ENCODE measurements at regions not wholly inside any gene's neighbourhood (a gene's known extent, or its start where the extent isn't known, plus 50 kb on each side); places are given as distances from the start of the nearest gene placed in this dataset.
"Not testable (repeated sequence)": the region's sequence is repeated elsewhere in the genome, so short reads cannot be mapped to it uniquely, and the experiment has no call there.

DNA sequence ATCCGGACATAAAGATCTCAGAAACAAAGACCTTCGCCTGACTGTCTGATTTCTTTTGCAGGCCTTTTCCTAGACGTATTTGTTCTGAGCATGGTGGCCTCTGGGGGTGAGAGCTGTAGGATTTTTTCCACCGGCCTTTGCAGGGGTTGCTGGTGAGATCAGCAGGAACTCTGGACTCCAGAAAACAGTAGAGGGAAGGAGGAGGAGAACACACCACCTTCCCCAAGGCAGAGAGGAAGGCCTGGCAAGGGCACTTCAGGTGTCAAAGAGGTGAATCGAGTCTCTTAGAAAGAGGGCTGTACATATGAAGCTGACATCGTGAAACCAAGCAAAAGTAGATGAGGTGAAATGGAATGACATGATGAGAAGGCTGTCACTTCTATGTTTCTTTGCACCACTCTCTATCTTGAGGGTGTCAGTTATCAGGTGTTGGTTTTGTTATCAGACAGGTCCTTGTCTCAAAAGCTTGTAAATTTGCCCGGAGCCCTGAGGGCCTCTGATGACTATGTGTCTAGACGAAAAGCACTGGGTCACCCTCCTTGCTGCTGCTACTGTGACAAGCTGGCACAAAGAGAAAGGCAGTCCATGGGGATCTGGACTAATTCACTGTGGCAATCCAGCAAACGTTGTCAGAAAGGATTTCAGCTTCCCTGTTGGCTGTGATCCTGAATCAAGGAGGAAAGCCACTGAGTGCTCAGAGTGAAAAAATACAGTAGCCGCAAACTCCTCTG is 91.3 kb upstream of the MAP3K7 start:
- DNase-seq, result no peak
- no peaks in the 10 kb centered on the region for H3K9me3 Mint-ChIP-seq
- H3K36me3 Mint-ChIP-seq (ENCODE audit: insufficient read depth), result no peaks in the 10 kb centered on the region
- H3K27ac Mint-ChIP-seq, result no peak overlapping the region
- no peak for ATAC-seq (replicated peaks)
- H3K4me3 Mint-ChIP-seq, result no peak overlapping the region
- no peaks in the 10 kb centered on the region for H3K4me1 Mint-ChIP-seq (ENCODE audit: low read depth in 2 of 2)
- peaks cover 22 to 50% of the 10 kb centered on the region in 2 donors for H3K27me3 Mint-ChIP-seq

DNA sequence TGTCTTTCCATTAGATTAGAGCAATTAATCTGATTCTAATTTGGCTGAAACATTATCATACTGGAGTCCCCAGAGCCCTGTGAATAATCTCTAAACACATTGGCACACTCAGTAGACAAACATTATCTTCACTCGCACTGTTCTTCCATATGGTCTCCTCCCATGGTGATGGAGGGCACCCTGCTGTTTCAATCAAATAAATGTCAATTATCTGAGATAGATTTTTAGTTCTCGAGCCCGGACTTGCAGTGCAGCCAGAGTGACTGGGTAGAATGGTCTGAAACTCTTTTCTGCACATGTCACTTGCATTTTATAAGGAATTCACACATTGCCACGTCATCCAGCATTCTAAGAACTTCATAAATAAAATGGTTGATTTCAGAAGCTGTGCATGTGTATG is 90.6 kb upstream of the MAP3K7 start:
- Mint-ChIP-seq H3K4me1 (ENCODE audit: low read depth in 2 of 2) (no peaks in the 10 kb centered on the region), H3K27ac (no peak overlapping the region), H3K36me3 (ENCODE audit: insufficient read depth) (no peaks in the 10 kb centered on the region), H3K27me3 (peaks cover 27 to 51% of the 10 kb centered on the region in 2 donors), H3K9me3 (no peaks in the 10 kb centered on the region), H3K4me3 (no peak overlapping the region)
- ATAC-seq (replicated peaks) (no peak), DNase-seq (no peak)

GRCh38 chr6:90676516-90677300 is 89.8 kb upstream of the MAP3K7 start:
- H3K4me3 Mint-ChIP-seq, result no peak overlapping the region
- no peak overlapping the region for H3K27ac Mint-ChIP-seq
- H3K4me1 Mint-ChIP-seq (ENCODE audit: low read depth in 2 of 2), result no peaks in the 10 kb centered on the region

GRCh38 chr6:90675107-90675506 is 88.2 kb upstream of the MAP3K7 start:
- not testable (repeated sequence) for DNase-seq; H3K4me3 Mint-ChIP-seq; ATAC-seq (replicated peaks); H3K27ac Mint-ChIP-seq; H3K4me1 Mint-ChIP-seq (ENCODE audit: low read depth in 2 of 2); H3K36me3 Mint-ChIP-seq (ENCODE audit: insufficient read depth); H3K9me3 Mint-ChIP-seq
- peaks cover 35 to 51% of the 10 kb centered on the region in 2 donors for H3K27me3 Mint-ChIP-seq

More at GRCh38 chr6:90676516-90677300, 89.8 kb upstream of the MAP3K7 start:
- H3K27me3 Mint-ChIP-seq, result peaks cover 33 to 51% of the 10 kb centered on the region in 2 donors
- no peaks in the 10 kb centered on the region for H3K36me3 Mint-ChIP-seq (ENCODE audit: insufficient read depth)
- H3K9me3 Mint-ChIP-seq, result no peaks in the 10 kb centered on the region
- no peak for ATAC-seq (replicated peaks)
- DNase-seq, result no peak

GRCh38 chr6:90674077-90674476 is 87.2 kb upstream of the MAP3K7 start:
- ATAC-seq (replicated peaks); H3K4me3 Mint-ChIP-seq; H3K36me3 Mint-ChIP-seq (ENCODE audit: insufficient read depth); H3K4me1 Mint-ChIP-seq (ENCODE audit: low read depth in 2 of 2); DNase-seq; H3K27ac Mint-ChIP-seq; H3K9me3 Mint-ChIP-seq: not testable (repeated sequence)
- peaks cover 35 to 48% of the 10 kb centered on the region in 2 donors for H3K27me3 Mint-ChIP-seq

GRCh38 chr6:90669846-90670245 is 83.0 kb upstream of the MAP3K7 start:
- no peak overlapping the region for H3K27ac Mint-ChIP-seq
- H3K27me3 Mint-ChIP-seq, result peaks cover 17 to 38% of the 10 kb centered on the region in 2 donors
- DNase-seq (no peak), ATAC-seq (replicated peaks) (no peak)
- H3K9me3 Mint-ChIP-seq, result no peaks in the 10 kb centered on the region
- no peaks in the 10 kb centered on the region for H3K36me3 Mint-ChIP-seq (ENCODE audit: insufficient read depth)
- no peaks in the 10 kb centered on the region for H3K4me1 Mint-ChIP-seq (ENCODE audit: low read depth in 2 of 2)
- no peak overlapping the region for H3K4me3 Mint-ChIP-seq

GRCh38 chr6:90669420-90669819 is 82.5 kb upstream of the MAP3K7 start:
- H3K27ac Mint-ChIP-seq, result no peak overlapping the region
- peaks cover 12 to 34% of the 10 kb centered on the region in 2 donors for H3K27me3 Mint-ChIP-seq
- ATAC-seq (replicated peaks), result no peak
- no peaks in the 10 kb centered on the region for H3K9me3 Mint-ChIP-seq
- DNase-seq, result no peak
- no peaks in the 10 kb centered on the region for H3K36me3 Mint-ChIP-seq (ENCODE audit: insufficient read depth)
- H3K4me1 Mint-ChIP-seq (ENCODE audit: low read depth in 2 of 2), result no peaks in the 10 kb centered on the region
- no peak overlapping the region for H3K4me3 Mint-ChIP-seq

DNA sequence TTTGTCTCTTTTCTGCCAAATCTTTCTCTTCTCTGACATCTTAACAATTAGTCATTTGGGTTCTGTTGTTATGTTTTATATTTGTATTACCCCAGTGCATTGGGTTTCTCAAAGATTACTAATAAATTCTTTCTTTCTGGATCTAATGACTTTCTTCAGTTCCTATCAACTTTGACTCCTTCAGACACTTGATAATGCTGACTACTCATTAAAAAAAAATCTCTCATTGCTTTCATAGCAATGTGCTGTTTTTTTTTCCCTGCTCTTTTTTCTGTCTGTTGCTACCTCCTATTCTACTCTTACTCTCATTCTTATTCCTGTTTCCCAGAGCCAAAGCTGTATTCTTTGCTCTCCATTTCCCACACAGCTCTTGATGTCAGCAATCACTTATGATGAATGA is 81.3 kb upstream of the MAP3K7 start:
- no peaks in the 10 kb centered on the region for H3K9me3 Mint-ChIP-seq
- H3K4me1 Mint-ChIP-seq (ENCODE audit: low read depth in 2 of 2), result no peaks in the 10 kb centered on the region
- H3K27me3 Mint-ChIP-seq, result peaks cover 0 to 24% of the 10 kb centered on the region in 2 donors
- H3K36me3 Mint-ChIP-seq (ENCODE audit: insufficient read depth), result no peaks in the 10 kb centered on the region
- DNase-seq (no peak), ATAC-seq (replicated peaks) (no peak)
- no peak overlapping the region for H3K27ac Mint-ChIP-seq
- H3K4me3 Mint-ChIP-seq, result no peak overlapping the region

DNA sequence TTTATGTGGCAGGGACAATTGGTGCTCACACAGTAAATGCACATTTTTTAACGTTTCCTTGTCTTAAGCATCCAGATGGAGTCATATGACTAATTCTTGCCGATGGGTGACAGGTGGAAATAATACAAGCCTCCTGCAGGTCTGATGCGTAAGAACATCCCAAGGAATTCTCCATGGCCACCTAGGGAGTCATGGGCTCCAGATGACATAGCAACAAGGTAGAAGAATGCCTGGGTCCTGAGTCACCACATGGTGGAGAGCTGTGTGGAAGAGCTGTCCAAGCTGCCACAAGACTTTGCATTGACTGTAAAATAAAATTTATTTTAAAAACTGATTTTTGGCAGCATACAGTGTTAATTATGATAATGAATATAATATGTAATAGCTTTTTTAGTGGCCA is 77.0 kb upstream of the MAP3K7 start:
- Mint-ChIP-seq H3K36me3 (ENCODE audit: insufficient read depth) (no peaks in the 10 kb centered on the region), H3K9me3 (no peaks in the 10 kb centered on the region), H3K27me3 (peaks cover 22% of the 10 kb centered on the region in 2 donors), H3K4me1 (ENCODE audit: low read depth in 2 of 2) (no peaks in the 10 kb centered on the region), H3K4me3 (no peak overlapping the region), H3K27ac (no peak overlapping the region)
- DNase-seq (no peak), ATAC-seq (replicated peaks) (no peak)

DNA sequence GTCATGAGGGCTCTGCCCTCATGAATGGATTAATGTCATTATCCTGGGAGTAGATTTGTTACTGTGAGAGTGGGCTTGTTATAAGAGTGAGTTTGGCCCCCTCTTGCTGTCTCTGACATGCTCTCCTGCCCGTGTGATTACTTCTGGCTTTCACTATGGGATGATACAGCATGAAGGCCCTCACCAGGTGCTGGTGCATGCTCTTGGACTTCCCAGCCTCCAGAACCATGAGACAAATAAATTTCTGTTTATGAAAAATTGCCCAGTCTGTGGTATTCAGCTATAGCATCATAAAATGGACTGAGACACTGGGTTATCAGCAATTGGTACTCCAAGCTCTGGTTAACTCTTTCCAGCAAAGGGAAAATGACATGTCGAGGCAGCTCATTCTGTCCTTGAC is 76.2 kb upstream of the MAP3K7 start:
- ATAC-seq (replicated peaks) (no peak), DNase-seq (no peak)
- Mint-ChIP-seq H3K4me3 (no peak overlapping the region), H3K27ac (no peak overlapping the region), H3K4me1 (ENCODE audit: low read depth in 2 of 2) (no peaks in the 10 kb centered on the region), H3K9me3 (no peaks in the 10 kb centered on the region), H3K36me3 (ENCODE audit: insufficient read depth) (no peaks in the 10 kb centered on the region), H3K27me3 (peaks cover 30% of the 10 kb centered on the region in 2 donors)

- Mint-ChIP-seq H3K4me1 (ENCODE audit: low read depth in 2 of 2) (no peaks in the 10 kb centered on the region), H3K27me3 (peaks cover 38 to 47% of the 10 kb centered on the region in 2 donors)
These were observed 74.1 kb upstream of the MAP3K7 start for GRCh38 chr6:90660931-90661330.

DNA sequence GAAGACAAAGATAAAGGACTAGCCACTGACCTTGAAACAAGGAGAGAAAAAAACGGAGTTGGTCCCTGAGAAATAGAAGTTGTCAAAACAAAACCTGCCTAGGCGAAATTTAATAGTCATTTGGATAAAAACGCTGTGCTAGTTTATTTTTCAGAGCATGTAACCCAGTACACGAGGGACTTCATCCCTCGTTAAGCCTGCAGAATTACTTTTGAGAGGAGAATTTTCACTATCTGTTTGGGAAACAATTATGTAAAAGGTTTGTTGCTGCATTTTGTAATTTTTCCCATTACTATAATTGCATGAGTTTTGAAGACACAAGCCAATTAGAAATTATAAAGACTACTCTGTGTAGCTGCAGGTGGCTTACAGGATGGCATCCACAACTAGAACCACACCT is 71.6 kb upstream of the MAP3K7 start:
- no peaks in the 10 kb centered on the region for H3K4me1 Mint-ChIP-seq (ENCODE audit: low read depth in 2 of 2)
- ATAC-seq (replicated peaks) (no peak), DNase-seq (no peak)
- H3K27me3 Mint-ChIP-seq, result peaks cover 56 to 58% of the 10 kb centered on the region in 2 donors
- H3K36me3 Mint-ChIP-seq (ENCODE audit: insufficient read depth), result no peaks in the 10 kb centered on the region
- no peak overlapping the region for H3K27ac Mint-ChIP-seq
- no peak overlapping the region for H3K4me3 Mint-ChIP-seq
- no peaks in the 10 kb centered on the region for H3K9me3 Mint-ChIP-seq

More at GRCh38 chr6:90660931-90661330, 74.1 kb upstream of the MAP3K7 start:
- no peak for ATAC-seq (replicated peaks)
- H3K36me3 Mint-ChIP-seq (ENCODE audit: insufficient read depth), result no peaks in the 10 kb centered on the region
- no peak for DNase-seq
- no peak overlapping the region for H3K27ac Mint-ChIP-seq
- no peaks in the 10 kb centered on the region for H3K9me3 Mint-ChIP-seq
- H3K4me3 Mint-ChIP-seq, result no peak overlapping the region

DNA sequence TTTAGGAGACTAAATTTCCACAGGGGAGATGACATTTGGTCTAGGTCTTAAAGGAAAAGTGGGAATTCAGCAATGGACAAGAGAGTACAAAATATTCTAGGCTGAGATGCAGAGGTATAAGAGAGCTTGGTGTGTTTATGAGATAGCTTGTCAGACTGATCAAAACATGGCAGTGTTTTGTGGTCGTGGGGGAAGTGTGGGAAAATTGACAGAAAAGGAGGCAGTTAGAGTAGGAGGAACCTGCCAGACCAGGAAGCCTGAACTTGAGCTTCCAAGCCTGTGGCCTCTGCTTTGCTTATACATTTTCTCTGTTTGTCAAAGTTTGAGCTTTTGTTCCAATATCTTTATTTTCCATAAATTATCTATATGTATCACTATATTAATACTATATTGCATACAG is 69.5 kb upstream of the MAP3K7 start:
- no peak for ATAC-seq (replicated peaks)
- H3K9me3 Mint-ChIP-seq, result no peaks in the 10 kb centered on the region

GRCh38 chr6:90654806-90655205 is 67.9 kb upstream of the MAP3K7 start:
- Mint-ChIP-seq H3K4me1 (ENCODE audit: low read depth in 2 of 2) (no peaks in the 10 kb centered on the region), H3K4me3 (no peak overlapping the region), H3K9me3 (no peaks in the 10 kb centered on the region), H3K27me3 (peaks cover 55 to 56% of the 10 kb centered on the region in 2 donors), H3K27ac (peak overlapping the region in 1 of 2 donors; percentile 19), H3K36me3 (ENCODE audit: insufficient read depth) (no peaks in the 10 kb centered on the region)
- ATAC-seq (replicated peaks), result no peak
- no peak for DNase-seq

More for the DNA sequence above, 69.5 kb upstream of the MAP3K7 start:
- Mint-ChIP-seq H3K4me1 (ENCODE audit: low read depth in 2 of 2) (no peaks in the 10 kb centered on the region), H3K27ac (no peak overlapping the region), H3K36me3 (ENCODE audit: insufficient read depth) (no peaks in the 10 kb centered on the region), H3K4me3 (no peak overlapping the region), H3K27me3 (peaks cover 56 to 60% of the 10 kb centered on the region in 2 donors)
- no peak for DNase-seq

Measured in effector memory CD8-positive, alpha-beta T cell (primary cell).